ENCODE measurements at regions not wholly inside any gene's neighbourhood (a gene's known extent, or its start where the extent isn't known, plus 50 kb on each side); places are given as distances from the start of the nearest gene placed in this dataset.

DNA sequence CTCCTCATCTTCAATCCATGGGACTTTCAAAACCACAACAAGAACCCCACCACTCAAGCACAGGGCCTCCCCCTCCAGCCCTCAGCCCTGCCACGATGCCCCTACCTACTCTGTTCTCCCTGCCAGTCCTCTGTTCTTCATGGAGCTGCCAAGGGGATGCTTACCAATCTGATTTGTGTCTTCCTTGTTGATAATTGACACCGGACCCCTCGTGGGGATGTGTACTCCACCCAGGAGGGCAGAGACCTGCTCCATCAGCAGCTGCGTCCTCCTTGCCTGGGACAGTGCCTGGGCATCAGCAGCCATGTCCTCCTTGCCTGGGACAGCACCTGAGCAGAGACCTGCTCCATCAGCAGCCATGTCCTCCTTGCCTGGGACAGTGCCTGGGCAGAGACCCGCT, 1489.2 kb downstream of the TBC1D22A start:
- TF ChIP-seq, protein P1, sequence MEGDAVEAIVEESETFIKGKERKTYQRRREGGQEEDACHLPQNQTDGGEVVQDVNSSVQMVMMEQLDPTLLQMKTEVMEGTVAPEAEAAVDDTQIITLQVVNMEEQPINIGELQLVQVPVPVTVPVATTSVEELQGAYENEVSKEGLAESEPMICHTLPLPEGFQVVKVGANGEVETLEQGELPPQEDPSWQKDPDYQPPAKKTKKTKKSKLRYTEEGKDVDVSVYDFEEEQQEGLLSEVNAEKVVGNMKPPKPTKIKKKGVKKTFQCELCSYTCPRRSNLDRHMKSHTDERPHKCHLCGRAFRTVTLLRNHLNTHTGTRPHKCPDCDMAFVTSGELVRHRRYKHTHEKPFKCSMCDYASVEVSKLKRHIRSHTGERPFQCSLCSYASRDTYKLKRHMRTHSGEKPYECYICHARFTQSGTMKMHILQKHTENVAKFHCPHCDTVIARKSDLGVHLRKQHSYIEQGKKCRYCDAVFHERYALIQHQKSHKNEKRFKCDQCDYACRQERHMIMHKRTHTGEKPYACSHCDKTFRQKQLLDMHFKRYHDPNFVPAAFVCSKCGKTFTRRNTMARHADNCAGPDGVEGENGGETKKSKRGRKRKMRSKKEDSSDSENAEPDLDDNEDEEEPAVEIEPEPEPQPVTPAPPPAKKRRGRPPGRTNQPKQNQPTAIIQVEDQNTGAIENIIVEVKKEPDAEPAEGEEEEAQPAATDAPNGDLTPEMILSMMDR (IDR thresholded peaks at IDR 0.05): no peak
- no peak for TF ChIP-seq SIN3A (IDR thresholded peaks at IDR 0.05; ENCODE audit: borderline replicate concordance, insufficient read depth, low read depth, low read length)
- TF ChIP-seq POLR2AphosphoS5 (IDR thresholded peaks at IDR 0.05; ENCODE audit: low read depth, low read length): no peak
- TF ChIP-seq, protein P2, sequence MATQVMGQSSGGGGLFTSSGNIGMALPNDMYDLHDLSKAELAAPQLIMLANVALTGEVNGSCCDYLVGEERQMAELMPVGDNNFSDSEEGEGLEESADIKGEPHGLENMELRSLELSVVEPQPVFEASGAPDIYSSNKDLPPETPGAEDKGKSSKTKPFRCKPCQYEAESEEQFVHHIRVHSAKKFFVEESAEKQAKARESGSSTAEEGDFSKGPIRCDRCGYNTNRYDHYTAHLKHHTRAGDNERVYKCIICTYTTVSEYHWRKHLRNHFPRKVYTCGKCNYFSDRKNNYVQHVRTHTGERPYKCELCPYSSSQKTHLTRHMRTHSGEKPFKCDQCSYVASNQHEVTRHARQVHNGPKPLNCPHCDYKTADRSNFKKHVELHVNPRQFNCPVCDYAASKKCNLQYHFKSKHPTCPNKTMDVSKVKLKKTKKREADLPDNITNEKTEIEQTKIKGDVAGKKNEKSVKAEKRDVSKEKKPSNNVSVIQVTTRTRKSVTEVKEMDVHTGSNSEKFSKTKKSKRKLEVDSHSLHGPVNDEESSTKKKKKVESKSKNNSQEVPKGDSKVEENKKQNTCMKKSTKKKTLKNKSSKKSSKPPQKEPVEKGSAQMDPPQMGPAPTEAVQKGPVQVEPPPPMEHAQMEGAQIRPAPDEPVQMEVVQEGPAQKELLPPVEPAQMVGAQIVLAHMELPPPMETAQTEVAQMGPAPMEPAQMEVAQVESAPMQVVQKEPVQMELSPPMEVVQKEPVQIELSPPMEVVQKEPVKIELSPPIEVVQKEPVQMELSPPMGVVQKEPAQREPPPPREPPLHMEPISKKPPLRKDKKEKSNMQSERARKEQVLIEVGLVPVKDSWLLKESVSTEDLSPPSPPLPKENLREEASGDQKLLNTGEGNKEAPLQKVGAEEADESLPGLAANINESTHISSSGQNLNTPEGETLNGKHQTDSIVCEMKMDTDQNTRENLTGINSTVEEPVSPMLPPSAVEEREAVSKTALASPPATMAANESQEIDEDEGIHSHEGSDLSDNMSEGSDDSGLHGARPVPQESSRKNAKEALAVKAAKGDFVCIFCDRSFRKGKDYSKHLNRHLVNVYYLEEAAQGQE (IDR thresholded peaks at IDR 0.05; ENCODE audit: insufficient read depth in 1 of 2, low read depth in 2 of 2, low read length in 1 of 2): no peak

Measured in Panc1 (cell line).